Activated T-cell treated with anti-CD3 and anti-CD28 coated beads, Interleukin-2, amount 50 U/mL, for 4 hours (primary cell): ENCODE measurements at regions not wholly inside any gene's neighbourhood (a gene's known extent, or its start where the extent isn't known, plus 50 kb on each side); places are given as distances from the start of the nearest gene placed in this dataset.
"Not testable (repeated sequence)": the region's sequence is repeated elsewhere in the genome, so short reads cannot be mapped to it uniquely, and the experiment has no call there.

Source experiments
- ATAC-seq, 2 donors: fragments of 200-7000 bp; cut with Tn5 transposase; one replicate each; pipeline ENCODE4 v1.10.0; 2021
- DNase-seq: peaks from one replicate; pipeline ENCODE4 v3.0.0-alpha.2; 2020
- H3K27me3 Mint-ChIP-seq: one replicate; pipeline ENCODE4 v1.8.0; 2021; ENCODE audit warnings: low read depth, mixed read lengths
- H3K36me3 Mint-ChIP-seq: one replicate; pipeline ENCODE4 v1.8.0; 2022; ENCODE audit warnings: mixed read lengths; ENCODE audit not compliant: insufficient read depth
- H3K4me1 Mint-ChIP-seq: one replicate; pipeline ENCODE4 v1.8.0; 2021; ENCODE audit warnings: low read depth, mixed read lengths
- H3K4me3 Mint-ChIP-seq: one replicate; pipeline ENCODE4 v1.8.0; 2021; ENCODE audit warnings: mild to moderate bottlenecking, moderate library complexity, mixed read lengths
- H3K9me3 Mint-ChIP-seq: one replicate; pipeline ENCODE4 v1.8.0; 2021; ENCODE audit warnings: mixed read lengths

- Mint-ChIP-seq H3K4me3 (no peak overlapping the region), H3K36me3 (no peaks in the 10 kb centered on the region), H3K4me1 (no peaks in the 10 kb centered on the region), H3K9me3 (peaks cover 7% of the 10 kb centered on the region), H3K27me3 (no peaks in the 10 kb centered on the region)
- ATAC-seq (no peak), DNase-seq (no peak)
Measured at GRCh38 chr5:52255308-52255707, 532.4 kb upstream of the ITGA1 start.

GRCh38 chr5:52262844-52263243 lies 524.9 kb upstream of the ITGA1 start:
- Mint-ChIP-seq H3K4me1 (no peaks in the 10 kb centered on the region), H3K9me3 (peaks cover 6% of the 10 kb centered on the region), H3K27me3 (no peaks in the 10 kb centered on the region), H3K4me3 (no peak overlapping the region), H3K36me3 (no peaks in the 10 kb centered on the region)
- no peak for DNase-seq
- no peak for ATAC-seq

- Mint-ChIP-seq H3K4me3 (no peak overlapping the region), H3K4me1 (no peaks in the 10 kb centered on the region), H3K36me3 (no peaks in the 10 kb centered on the region), H3K27me3 (no peaks in the 10 kb centered on the region), H3K9me3 (no peaks in the 10 kb centered on the region)
- ATAC-seq (no peak), DNase-seq (no peak)
Measured at GRCh38 chr5:52269401-52269800, 518.3 kb upstream of the ITGA1 start.

- DNase-seq (no peak), ATAC-seq (no peak)
- H3K4me3 Mint-ChIP-seq = no peak overlapping the region
- H3K36me3 Mint-ChIP-seq = no peaks in the 10 kb centered on the region
- no peaks in the 10 kb centered on the region for H3K27me3 Mint-ChIP-seq
- H3K9me3 Mint-ChIP-seq = no peaks in the 10 kb centered on the region
- H3K4me1 Mint-ChIP-seq = no peaks in the 10 kb centered on the region
Measured at GRCh38 chr5:52269859-52270258, 517.9 kb upstream of the ITGA1 start.

- H3K4me1 Mint-ChIP-seq = no peaks in the 10 kb centered on the region
- DNase-seq (no peak), ATAC-seq (no peak)
- no peaks in the 10 kb centered on the region for H3K9me3 Mint-ChIP-seq
- H3K4me3 Mint-ChIP-seq = no peak overlapping the region
- no peaks in the 10 kb centered on the region for H3K27me3 Mint-ChIP-seq
- no peaks in the 10 kb centered on the region for H3K36me3 Mint-ChIP-seq
Measured at GRCh38 chr5:52275639-52276038, 512.1 kb upstream of the ITGA1 start.

- Mint-ChIP-seq H3K9me3 (no peaks in the 10 kb centered on the region), H3K27me3 (no peaks in the 10 kb centered on the region), H3K4me1 (no peaks in the 10 kb centered on the region), H3K4me3 (no peak overlapping the region), H3K36me3 (no peaks in the 10 kb centered on the region)
- ATAC-seq (no peak), DNase-seq (no peak)
Measured at GRCh38 chr5:52277101-52277500, 510.6 kb upstream of the ITGA1 start.

- ATAC-seq = no peak
- Mint-ChIP-seq H3K36me3 (no peaks in the 10 kb centered on the region), H3K4me3 (no peak overlapping the region), H3K4me1 (no peaks in the 10 kb centered on the region), H3K9me3 (no peaks in the 10 kb centered on the region), H3K27me3 (no peaks in the 10 kb centered on the region)
- DNase-seq = no peak
Measured at GRCh38 chr5:52282647-52283046, 505.1 kb upstream of the ITGA1 start.

- no peak for ATAC-seq
Measured at GRCh38 chr5:52283221-52283620, 504.5 kb upstream of the ITGA1 start.

GRCh38 chr5:52300703-52301372 lies 486.9 kb upstream of the ITGA1 start:
- Mint-ChIP-seq H3K4me3 (no peak overlapping the region), H3K36me3 (peaks cover 2% of the 10 kb centered on the region), H3K27me3 (no peaks in the 10 kb centered on the region), H3K4me1 (no peaks in the 10 kb centered on the region), H3K9me3 (peaks cover 22% of the 10 kb centered on the region)
- ATAC-seq (no peak), DNase-seq (no peak)

More at GRCh38 chr5:52283221-52283620, 504.5 kb upstream of the ITGA1 start:
- no peaks in the 10 kb centered on the region for H3K27me3 Mint-ChIP-seq
- DNase-seq = no peak
- H3K36me3 Mint-ChIP-seq = no peaks in the 10 kb centered on the region
- H3K4me3 Mint-ChIP-seq = no peak overlapping the region
- H3K4me1 Mint-ChIP-seq = no peaks in the 10 kb centered on the region
- H3K9me3 Mint-ChIP-seq = no peaks in the 10 kb centered on the region

- not testable (repeated sequence) for H3K27me3 Mint-ChIP-seq, DNase-seq, ATAC-seq, H3K4me3 Mint-ChIP-seq, H3K4me1 Mint-ChIP-seq, H3K36me3 Mint-ChIP-seq
- H3K9me3 Mint-ChIP-seq = peaks cover 24% of the 10 kb centered on the region
Measured at GRCh38 chr5:52304816-52305215, 482.9 kb upstream of the ITGA1 start.

- Mint-ChIP-seq H3K27me3 (no peaks in the 10 kb centered on the region), H3K4me1 (no peaks in the 10 kb centered on the region), H3K9me3 (peaks cover 4% of the 10 kb centered on the region), H3K36me3 (no peaks in the 10 kb centered on the region), H3K4me3 (no peak overlapping the region)
- DNase-seq (no peak), ATAC-seq (no peak)
Measured at GRCh38 chr5:52328220-52328806, 459.4 kb upstream of the ITGA1 start.

- no peak for DNase-seq
- Mint-ChIP-seq H3K4me3 (no peak overlapping the region), H3K36me3 (no peaks in the 10 kb centered on the region), H3K9me3 (no peaks in the 10 kb centered on the region), H3K27me3 (no peaks in the 10 kb centered on the region), H3K4me1 (no peaks in the 10 kb centered on the region)
- no peak for ATAC-seq
Measured at GRCh38 chr5:52331725-52332124, 456.0 kb upstream of the ITGA1 start.

GRCh38 chr5:52334367-52334766 lies 453.3 kb upstream of the ITGA1 start:
- Mint-ChIP-seq H3K36me3 (no peaks in the 10 kb centered on the region), H3K4me3 (no peak overlapping the region), H3K27me3 (no peaks in the 10 kb centered on the region), H3K4me1 (no peaks in the 10 kb centered on the region), H3K9me3 (no peaks in the 10 kb centered on the region)
- DNase-seq (no peak), ATAC-seq (no peak)

- Mint-ChIP-seq H3K27me3 (no peaks in the 10 kb centered on the region), H3K9me3 (no peaks in the 10 kb centered on the region), H3K36me3 (no peaks in the 10 kb centered on the region), H3K4me3 (no peak overlapping the region), H3K4me1 (no peaks in the 10 kb centered on the region)
- DNase-seq (no peak), ATAC-seq (no peak)
Measured at GRCh38 chr5:52339285-52339684, 448.4 kb upstream of the ITGA1 start.

- DNase-seq (no peak), ATAC-seq (no peak)
- H3K4me1 Mint-ChIP-seq = no peaks in the 10 kb centered on the region
- H3K36me3 Mint-ChIP-seq = no peaks in the 10 kb centered on the region
- H3K9me3 Mint-ChIP-seq = no peaks in the 10 kb centered on the region
- H3K4me3 Mint-ChIP-seq = no peak overlapping the region
- H3K27me3 Mint-ChIP-seq = no peaks in the 10 kb centered on the region
Measured at GRCh38 chr5:52342361-52342760, 445.4 kb upstream of the ITGA1 start.
